ENCODE measurements at regions not wholly inside any gene's neighbourhood (a gene's known extent, or its start where the extent isn't known, plus 50 kb on each side); places are given as distances from the start of the nearest gene placed in this dataset.

GRCh38 chr3:66931291-66931690, 66.8 kb upstream of the KBTBD8 start:
- TF ChIP-seq CTCF (IDR thresholded peaks at IDR 0.05) (no peak), POLR2A (IDR thresholded peaks at IDR 0.05) (no peak)
